SJCRH30 (cell line): ENCODE measurements at regions not wholly inside any gene's neighbourhood (a gene's known extent, or its start where the extent isn't known, plus 50 kb on each side); places are given as distances from the start of the nearest gene placed in this dataset.
"Not testable (repeated sequence)": the region's sequence is repeated elsewhere in the genome, so short reads cannot be mapped to it uniquely, and the experiment has no call there.

Source experiments
- DNase-seq, 2 experiments: peaks; one replicate each; pipeline ENCODE4 v3.0.0-alpha.2; 2015 to 2020
- H3K27ac ChIP-seq: fragments of 250-450 bp; sonication (Bioruptor Pico); 2 replicates; pipeline ENCODE4 v1.5.1; 2020; ENCODE audit warnings: mild to moderate bottlenecking, moderate library complexity
- H3K27me3 ChIP-seq: fragments of 250-450 bp; sonication (Bioruptor Pico); 2 replicates; pipeline ENCODE4 v1.5.1; 2020; ENCODE audit warnings: mild to moderate bottlenecking, moderate library complexity
- H3K36me3 ChIP-seq: fragments of 250-450 bp; sonication (Bioruptor Pico); 2 replicates; pipeline ENCODE4 v1.5.1; 2020; ENCODE audit warnings: mild to moderate bottlenecking, moderate library complexity
- H3K4me1 ChIP-seq: fragments of 250-450 bp; sonication (Bioruptor Pico); 2 replicates; pipeline ENCODE4 v1.5.1; 2020; ENCODE audit warnings: mild to moderate bottlenecking, moderate library complexity
- H3K4me3 ChIP-seq: fragments of 250-450 bp; sonication (Bioruptor Pico); 2 replicates; pipeline ENCODE4 v1.5.1; 2020; ENCODE audit warnings: mild to moderate bottlenecking, moderate library complexity
- H3K9me3 ChIP-seq: fragments of 250-450 bp; sonication (Bioruptor Pico); replicated peaks from 2 replicates; pipeline ENCODE4 v1.5.1; 2020; ENCODE audit warnings: mild to moderate bottlenecking, moderate library complexity

- no peaks in the 10 kb centered on the region for H3K36me3 ChIP-seq
These were observed 157.1 kb upstream of the CLNK start for GRCh38 chr4:10841697-10842096.

DNA sequence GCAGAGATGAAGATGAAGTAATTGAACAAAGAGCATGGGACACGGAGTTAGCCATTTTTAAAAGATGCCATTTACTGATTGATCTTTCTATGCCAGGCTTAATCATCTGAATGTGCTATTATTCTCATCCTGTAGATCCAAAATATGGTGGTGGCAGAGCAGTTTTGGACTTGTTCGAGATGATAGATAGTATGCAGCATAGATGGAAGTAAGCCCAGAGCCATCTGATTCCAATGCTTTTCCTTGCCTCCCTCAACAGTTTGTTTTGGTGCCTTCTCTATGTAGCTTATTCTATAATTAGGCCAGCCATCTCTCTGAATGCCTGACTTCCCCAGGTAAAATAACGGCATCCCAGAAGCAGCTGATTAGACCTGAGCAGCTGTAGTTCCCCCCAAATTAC lies 152.6 kb upstream of the CLNK start:
- no peak for DNase-seq
- Histone ChIP-seq H3K4me3 (no peak overlapping the region), H3K4me1 (no peaks in the 10 kb centered on the region), H3K36me3 (no peaks in the 10 kb centered on the region), H3K27me3 (0 out of 2 replicates have a peak, but pooled peaks cover 5% of the 10 kb centered on the region), H3K27ac (no peak overlapping the region), H3K9me3 (no peaks in the 10 kb centered on the region)

More at GRCh38 chr4:10841697-10842096, 157.1 kb upstream of the CLNK start:
- Histone ChIP-seq H3K4me1 (no peaks in the 10 kb centered on the region), H3K27me3 (0 out of 2 replicates have a peak, but pooled peaks cover 5% of the 10 kb centered on the region), H3K27ac (no peak overlapping the region), H3K4me3 (no peak overlapping the region), H3K9me3 (no peaks in the 10 kb centered on the region)
- DNase-seq, result no peak

- Histone ChIP-seq H3K4me1 (no peaks in the 10 kb centered on the region), H3K36me3 (no peaks in the 10 kb centered on the region), H3K27me3 (no peaks in the 10 kb centered on the region), H3K9me3 (no peaks in the 10 kb centered on the region), H3K27ac (no peak overlapping the region), H3K4me3 (no peak overlapping the region)
- no peak for DNase-seq
These were observed 148.4 kb upstream of the CLNK start for GRCh38 chr4:10832806-10833628.

DNA sequence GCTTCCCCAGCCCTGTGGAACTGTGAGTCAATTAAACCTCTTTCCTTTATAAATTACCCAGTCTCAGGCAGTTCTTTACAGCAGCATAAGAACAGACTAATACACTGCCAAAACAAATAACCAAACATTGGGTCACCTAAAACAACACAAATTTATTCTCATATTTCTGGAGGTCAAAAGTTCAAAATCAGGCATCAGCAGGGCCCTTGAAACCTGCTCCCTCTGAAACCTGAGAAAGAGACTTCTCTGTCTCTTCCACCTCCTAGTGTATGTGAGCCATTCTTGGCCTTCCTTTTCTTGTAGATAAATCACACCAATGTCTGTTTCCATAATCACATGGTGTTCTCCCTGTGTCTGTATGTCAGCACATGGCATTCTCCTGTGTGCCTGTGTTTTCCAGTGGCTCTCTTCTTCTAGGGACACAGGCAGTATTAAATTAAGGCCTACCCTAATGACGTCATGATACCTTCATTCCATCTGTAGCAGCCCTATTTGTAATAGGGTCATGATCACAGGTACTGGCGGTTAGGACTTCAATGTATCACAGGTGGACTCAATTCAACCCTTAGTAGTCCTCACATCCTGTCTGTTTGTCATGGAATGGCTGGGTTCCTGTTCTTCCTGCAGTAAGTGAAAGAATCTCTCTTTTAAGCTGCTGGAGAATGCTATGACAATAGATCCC lies 147.3 kb upstream of the CLNK start:
- Histone ChIP-seq H3K9me3 (no peaks in the 10 kb centered on the region), H3K4me3 (no peak overlapping the region), H3K27me3 (no peaks in the 10 kb centered on the region), H3K4me1 (no peaks in the 10 kb centered on the region), H3K27ac (no peak overlapping the region), H3K36me3 (no peaks in the 10 kb centered on the region)
- no peak for DNase-seq

DNA sequence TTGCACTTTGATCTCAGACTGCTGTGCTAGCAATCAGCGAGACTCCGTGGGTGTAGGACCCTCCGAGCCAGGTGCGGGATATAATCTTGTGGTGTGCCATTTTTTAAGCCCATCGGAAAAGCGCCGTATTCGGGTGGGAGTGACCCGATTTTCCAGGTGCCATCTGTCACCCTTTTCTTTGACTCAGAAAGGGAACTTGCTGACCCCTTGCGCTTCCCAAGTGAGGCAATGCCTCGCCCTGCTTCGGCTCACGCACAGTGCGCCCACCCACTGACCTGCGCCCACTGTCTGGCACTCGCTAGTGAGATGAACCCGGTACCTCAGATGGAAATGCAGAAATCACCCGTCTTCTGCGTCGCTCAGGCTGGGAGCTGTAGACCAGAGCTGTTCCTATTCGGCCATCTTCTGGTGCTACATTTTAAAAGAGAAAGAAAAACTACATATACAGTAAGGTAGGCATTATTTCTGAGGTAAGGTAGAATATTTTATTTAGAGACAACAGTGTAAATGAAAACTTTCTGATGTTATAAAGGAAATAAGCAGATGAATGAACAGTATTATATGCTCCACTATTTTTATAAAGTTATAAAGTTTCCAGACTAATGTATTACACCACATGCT lies 144.5 kb upstream of the CLNK start:
- not testable (repeated sequence) for H3K36me3 ChIP-seq, H3K9me3 ChIP-seq, H3K4me3 ChIP-seq, H3K4me1 ChIP-seq, H3K27ac ChIP-seq, DNase-seq, H3K27me3 ChIP-seq

- H3K4me1 ChIP-seq, result no peaks in the 10 kb centered on the region
- no peaks in the 10 kb centered on the region for H3K36me3 ChIP-seq
- no peaks in the 10 kb centered on the region for H3K27me3 ChIP-seq
- no peaks in the 10 kb centered on the region for H3K9me3 ChIP-seq
- no peak overlapping the region for H3K4me3 ChIP-seq
- H3K27ac ChIP-seq, result no peak overlapping the region
- DNase-seq, result no peak
These were observed 137.3 kb upstream of the CLNK start for GRCh38 chr4:10821826-10822225.

GRCh38 chr4:10816571-10816970 lies 132.0 kb upstream of the CLNK start:
- no peaks in the 10 kb centered on the region for H3K4me1 ChIP-seq
- H3K27ac ChIP-seq, result no peak overlapping the region
- DNase-seq, result no peak
- H3K9me3 ChIP-seq, result no peaks in the 10 kb centered on the region
- no peak overlapping the region for H3K4me3 ChIP-seq
- no peaks in the 10 kb centered on the region for H3K36me3 ChIP-seq
- no peaks in the 10 kb centered on the region for H3K27me3 ChIP-seq

DNA sequence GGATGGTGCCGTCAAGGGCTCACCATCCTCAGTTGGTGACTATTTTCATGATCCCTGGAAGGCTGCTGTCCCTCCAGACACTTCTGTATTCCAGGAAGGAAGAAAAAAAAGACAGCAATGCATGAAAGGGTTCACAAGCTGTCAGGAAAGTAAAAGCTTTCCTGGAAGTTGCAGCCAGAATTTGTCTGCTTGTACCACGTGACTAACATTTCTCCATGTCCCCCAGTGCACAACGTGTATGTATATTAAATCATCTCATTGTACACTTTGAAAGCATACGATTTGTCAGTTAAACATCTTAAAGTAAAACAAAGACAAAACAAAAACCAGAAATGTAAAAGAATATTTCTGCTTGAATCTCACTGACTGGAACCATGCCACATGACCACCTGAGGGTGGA lies 127.4 kb upstream of the CLNK start:
- Histone ChIP-seq H3K27me3 (0 out of 2 replicates have a peak, but pooled peaks cover 3% of the 10 kb centered on the region), H3K4me1 (no peaks in the 10 kb centered on the region), H3K9me3 (no peaks in the 10 kb centered on the region), H3K27ac (no peak overlapping the region), H3K4me3 (no peak overlapping the region), H3K36me3 (no peaks in the 10 kb centered on the region)
- DNase-seq, result no peak

- H3K27me3 ChIP-seq, result 0 out of 2 replicates have a peak, but pooled peaks cover 3% of the 10 kb centered on the region
- H3K9me3 ChIP-seq, result no peaks in the 10 kb centered on the region
- H3K27ac ChIP-seq, result no peak overlapping the region
- H3K4me3 ChIP-seq, result no peak overlapping the region
- no peaks in the 10 kb centered on the region for H3K36me3 ChIP-seq
- no peaks in the 10 kb centered on the region for H3K4me1 ChIP-seq
- no peak for DNase-seq
These were observed 125.8 kb upstream of the CLNK start for GRCh38 chr4:10810411-10810810.

DNA sequence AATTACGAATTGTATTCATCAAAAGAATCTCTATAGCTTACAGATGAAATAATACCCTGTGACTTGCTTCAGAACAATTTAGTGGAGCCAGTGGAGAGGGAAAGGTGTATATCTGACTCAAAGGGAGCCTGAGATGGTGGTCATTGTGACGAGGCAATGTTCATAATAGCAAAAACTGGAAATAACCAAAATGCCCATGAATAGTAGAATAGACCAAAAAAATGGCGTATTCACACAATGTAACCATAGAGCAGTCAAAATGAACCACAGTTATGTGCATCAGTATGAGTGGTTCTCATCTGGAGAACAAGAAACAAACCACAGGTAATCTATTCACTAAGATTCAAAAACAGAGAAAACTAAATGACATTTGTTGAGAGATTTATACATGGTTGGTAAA lies 125.3 kb upstream of the CLNK start:
- no peak for DNase-seq
- Histone ChIP-seq H3K4me1 (no peaks in the 10 kb centered on the region), H3K9me3 (no peaks in the 10 kb centered on the region), H3K4me3 (no peak overlapping the region), H3K27ac (no peak overlapping the region), H3K36me3 (no peaks in the 10 kb centered on the region), H3K27me3 (0 out of 2 replicates have a peak, but pooled peaks cover 3% of the 10 kb centered on the region)

DNA sequence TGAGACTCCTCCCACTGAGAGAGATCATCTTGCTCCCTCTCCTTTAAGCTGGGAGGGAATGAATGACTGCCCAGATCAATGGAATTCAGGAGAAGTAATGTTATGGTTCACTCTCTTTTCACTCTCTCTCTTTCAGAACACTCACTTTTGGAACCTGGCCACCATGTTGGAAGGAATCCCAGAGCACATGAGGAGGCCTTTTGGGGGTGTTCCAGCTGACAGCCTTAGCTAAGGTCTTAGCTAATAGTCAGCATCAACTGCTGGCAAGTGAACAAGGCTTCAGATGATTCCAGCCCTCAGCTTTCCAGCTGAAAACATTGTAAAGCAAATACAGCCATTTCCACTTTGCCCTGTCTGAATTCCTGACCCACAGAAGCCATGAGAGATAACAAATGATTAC lies 124.0 kb upstream of the CLNK start:
- H3K27ac ChIP-seq, result no peak overlapping the region
- 0 out of 2 replicates have a peak, but pooled peaks cover 3% of the 10 kb centered on the region for H3K27me3 ChIP-seq
- H3K36me3 ChIP-seq, result no peaks in the 10 kb centered on the region
- no peaks in the 10 kb centered on the region for H3K4me1 ChIP-seq
- H3K9me3 ChIP-seq, result no peaks in the 10 kb centered on the region
- no peak for DNase-seq
- no peak overlapping the region for H3K4me3 ChIP-seq

- H3K36me3 ChIP-seq, result no peaks in the 10 kb centered on the region
- no peak for DNase-seq
- no peaks in the 10 kb centered on the region for H3K9me3 ChIP-seq
- 0 out of 2 replicates have a peak, but pooled peaks cover 3% of the 10 kb centered on the region for H3K27me3 ChIP-seq
- no peak overlapping the region for H3K27ac ChIP-seq
- H3K4me1 ChIP-seq, result no peaks in the 10 kb centered on the region
- no peak overlapping the region for H3K4me3 ChIP-seq
These were observed 122.5 kb upstream of the CLNK start for GRCh38 chr4:10806953-10807645.

GRCh38 chr4:10803713-10804343 lies 119.3 kb upstream of the CLNK start:
- Histone ChIP-seq H3K4me3 (no peak overlapping the region), H3K9me3 (no peaks in the 10 kb centered on the region), H3K27ac (no peak overlapping the region), H3K4me1 (no peaks in the 10 kb centered on the region), H3K27me3 (0 out of 2 replicates have a peak, but pooled peaks cover 3% of the 10 kb centered on the region), H3K36me3 (no peaks in the 10 kb centered on the region)
- DNase-seq, result no peak

GRCh38 chr4:10787365-10787764 lies 102.8 kb upstream of the CLNK start:
- no peak overlapping the region for H3K27ac ChIP-seq
- no peak overlapping the region for H3K4me3 ChIP-seq
- H3K36me3 ChIP-seq, result no peaks in the 10 kb centered on the region
- no peak for DNase-seq
- H3K9me3 ChIP-seq, result no peaks in the 10 kb centered on the region
- H3K4me1 ChIP-seq, result no peaks in the 10 kb centered on the region
- H3K27me3 ChIP-seq, result no peaks in the 10 kb centered on the region; the same call in 1 of the 2 replicates
